Endothelial cell of umbilical vein (primary cell): ENCODE measurements at regions not wholly inside any gene's neighbourhood (a gene's known extent, or its start where the extent isn't known, plus 50 kb on each side); places are given as distances from the start of the nearest gene placed in this dataset.

Experiments
- BruUV-seq: library from RNA; stranded (reverse); fragments of 400-500 nt; replicated peaks from 2 replicates; lab custom pipeline; 2021; lab: Mats Ljungman, UMichigan
- CTCF ChIA-PET: fragments of 300-600, 350-600 bp; sonication (Branson Sonifier 250); formaldehyde crosslinking; loops from one replicate; lab custom pipeline; 2021; ENCODE audit warnings: antibody characterized with exemption, inconsistent platforms; lab: Charles Lee
- POLR2A ChIA-PET: fragments of 300-600, 350-600 bp; sonication (Branson Sonifier 250); formaldehyde crosslinking; loops from one replicate; lab custom pipeline; 2021; ENCODE audit warnings: antibody characterized with exemption, inconsistent platforms; lab: Charles Lee
- DNase-seq: peaks from one replicate; pipeline ENCODE4 v3.0.0-alpha.2; 2011; ENCODE audit warnings: low read depth, low spot score
- FAIRE-seq: peaks from 2 replicates; lab custom pipeline; 2011; peaks lifted over from hg19 to GRCh38; lab: Jason Lieb, UNC
- H2AFZ ChIP-seq: 2 replicates; pipeline ENCODE4 v1.6.0; 2012; ENCODE audit warnings: low read depth, low read length, control low read depth, inconsistent platforms
- H3K27ac ChIP-seq: 2 replicates; pipeline ENCODE4 v1.5.1; 2011; ENCODE audit warnings: low read depth, mild to moderate bottlenecking, control low read depth, low read length, moderate library complexity; ENCODE audit not compliant: insufficient read depth
- H3K27me3 ChIP-seq, 2 experiments: 2 replicates each; pipeline versions ENCODE4 v1.6.0 to v1.6.1; 2011; ENCODE audit warnings: low read length in 2 of 2, mixed read lengths in 1 of 2; ENCODE audit not compliant: control insufficient read depth in 2 of 2, insufficient read depth in 2 of 2
- H3K36me3 ChIP-seq, 2 experiments: 2 replicates in 1 of 2; 3 replicates in 1 of 2; pipeline ENCODE4 v1.5.1; 2011; ENCODE audit warnings: low read length in 2 of 2, mild to moderate bottlenecking in 1 of 2, moderate library complexity in 1 of 2; ENCODE audit not compliant: control insufficient read depth in 2 of 2, insufficient read depth in 2 of 2; ENCODE audit errors: extremely low read depth in 1 of 2
- H3K4me1 ChIP-seq: 3 replicates; pipeline ENCODE4 v1.5.1; 2011; ENCODE audit warnings: mild to moderate bottlenecking, low read length; ENCODE audit not compliant: control insufficient read depth, insufficient read depth; ENCODE audit errors: extremely low read depth
- H3K4me2 ChIP-seq: 2 replicates; pipeline ENCODE4 v1.6.1; 2011; ENCODE audit warnings: low read length, control low read depth, mixed read lengths; ENCODE audit not compliant: insufficient read depth
- H3K4me3 ChIP-seq, 3 experiments: fragments of 200-600 bp in 1 of 3; sonication (generic), shearing (Covaris generic) in 1 of 3; replicated peaks in 1 of 3; 2 replicates each; pipeline ENCODE4 v1.5.1; 2011 to 2016; ENCODE audit warnings: control low read depth in 3 of 3, low read length in 3 of 3, mild to moderate bottlenecking in 2 of 3, inconsistent platforms in 1 of 3, low read depth in 1 of 3, moderate library complexity in 1 of 3; ENCODE audit not compliant: insufficient read depth in 1 of 3
- H3K79me2 ChIP-seq: 2 replicates; pipeline ENCODE4 v1.6.0; 2012; ENCODE audit warnings: low read length, inconsistent platforms; ENCODE audit not compliant: control insufficient read depth, insufficient read depth
- H3K9ac ChIP-seq: replicated peaks from 2 replicates; pipeline ENCODE3; 2011; ENCODE audit warnings: low read length, control low read depth; ENCODE audit not compliant: insufficient read depth; ENCODE audit errors: extremely low read depth
- H3K9me1 ChIP-seq: replicated peaks from 3 replicates; pipeline ENCODE4 v1.6.0; 2011; ENCODE audit warnings: mild to moderate bottlenecking, low read length; ENCODE audit not compliant: control insufficient read depth, insufficient read depth; ENCODE audit errors: extremely low read depth
- H3K9me3 ChIP-seq: replicated peaks from 2 replicates; pipeline ENCODE4 v1.5.1; 2012; ENCODE audit warnings: low read length, inconsistent platforms; ENCODE audit not compliant: control insufficient read depth, insufficient read depth
- H4K20me1 ChIP-seq: replicated peaks from 2 replicates; pipeline ENCODE3; 2011; ENCODE audit warnings: mild to moderate bottlenecking, low read length; ENCODE audit not compliant: control insufficient read depth, insufficient read depth; ENCODE audit errors: extremely low read depth
- CTCF ChIP-seq, 2 donors: IDR thresholded peaks; 1 replicate in 1 of 2; 2 replicates in 1 of 2; pipeline ENCODE4 v1.5.1; 2011; ENCODE audit warnings: low read length in 2 of 2, mild to moderate bottlenecking in 2 of 2, moderate library complexity in 2 of 2, control low read depth in 1 of 2, inconsistent platforms in 1 of 2, low read depth in 1 of 2; ENCODE audit not compliant: insufficient read depth in 1 of 2; ENCODE audit errors: extremely low read depth in 1 of 2
- EZH2 ChIP-seq: IDR thresholded peaks from 2 replicates; pipeline ENCODE4 v1.6.1; 2012; ENCODE audit warnings: borderline replicate concordance, low read depth, mild to moderate bottlenecking, moderate library complexity, low read length, inconsistent platforms; ENCODE audit not compliant: severe bottlenecking
- FOS ChIP-seq: IDR thresholded peaks from 2 replicates; pipeline ENCODE4 v1.6.1; 2011; ENCODE audit warnings: mild to moderate bottlenecking, low read length, moderate library complexity, borderline replicate concordance; ENCODE audit not compliant: insufficient read depth
- GATA2 ChIP-seq: IDR thresholded peaks from 2 replicates; pipeline ENCODE4 v1.7.0; 2011; ENCODE audit warnings: low read depth, mild to moderate bottlenecking, moderate library complexity, mixed read lengths, low read length; ENCODE audit not compliant: insufficient read length, insufficient read depth
- JUN ChIP-seq: IDR thresholded peaks from 2 replicates; pipeline ENCODE4 v1.6.1; 2011; ENCODE audit warnings: borderline replicate concordance, low read depth; ENCODE audit not compliant: insufficient read length, insufficient read depth
- MAX ChIP-seq: IDR thresholded peaks from 2 replicates; pipeline ENCODE4 v1.6.1; 2011; ENCODE audit not compliant: insufficient read depth, insufficient read length
- MYC ChIP-seq: IDR thresholded peaks from one replicate; pipeline ENCODE4 v1.6.1; 2011; ENCODE audit warnings: mild to moderate bottlenecking, low read depth, low read length
- POLR2A ChIP-seq: IDR thresholded peaks from 2 replicates; pipeline ENCODE4 v1.6.1; 2012; ENCODE audit warnings: low read depth, mild to moderate bottlenecking, control low read depth, low read length
- POLR2AphosphoS5 ChIP-seq: IDR thresholded peaks from 2 replicates; pipeline ENCODE4 v1.6.1; 2012; ENCODE audit warnings: low read depth, mild to moderate bottlenecking, control low read depth, low read length, moderate library complexity; ENCODE audit not compliant: insufficient read depth
- dilution Hi-C: fragments of 300-500 bp; cut with MboI; formaldehyde crosslinking; loops from one replicate; pipeline ENCODE4 v1.15.0; 2019; ENCODE audit warnings: low sequenced_read_pairs; ENCODE audit not compliant: extremely low pct_ligation_motif_present
- intact Hi-C: fragments of 100-400 bp; cut with micrococcal nuclease; formaldehyde crosslinking; loops from one replicate; pipeline ENCODE4 v1.10.0; 2022

GRCh38 chr20:24289737-24290481 is 179.5 kb upstream of the SYNDIG1 start:
- DNase-seq: no peak
- no peak for FAIRE-seq

GRCh38 chr20:24283186-24283585 is 186.2 kb upstream of the SYNDIG1 start:
- no peaks in the 10 kb centered on the region for H3K27me3 ChIP-seq
- no peak for DNase-seq
- intact Hi-C loops: no loop called here
- H3K4me3 ChIP-seq: no peak overlapping the region
- H3K9me3 ChIP-seq: no peaks in the 10 kb centered on the region
- no peaks in the 10 kb centered on the region for H3K79me2 ChIP-seq
- H2AFZ ChIP-seq: no peak overlapping the region
- dilution Hi-C loops: no loop called here
- no TSS peak for BruUV-seq
- no peaks in the 10 kb centered on the region for H3K9me1 ChIP-seq
- no peak overlapping the region for H3K27ac ChIP-seq
- TF ChIP-seq POLR2AphosphoS5 (no peak), MAX (no peak), FOS (no peak), CTCF (IDR thresholded peaks at IDR 0.05; ENCODE audit: extremely low read depth in 1 of 2, insufficient read depth in 1 of 2, low read depth in 1 of 2, low read length in 2 of 2) (no peak), POLR2A (no peak), JUN (no peak), MYC (no peak), GATA2 (no peak), EZH2 (no peak)
- CTCF ChIA-PET: no interaction called here
- POLR2A ChIA-PET: no interaction called here
- H4K20me1 ChIP-seq: no peaks in the 10 kb centered on the region
- H3K36me3 ChIP-seq: no peaks in the 10 kb centered on the region
- H3K4me2 ChIP-seq: no peak overlapping the region
- no peak for FAIRE-seq
- H3K9ac ChIP-seq: no peak overlapping the region
- H3K4me1 ChIP-seq: no peaks in the 10 kb centered on the region

More at GRCh38 chr20:24289737-24290481, 179.5 kb upstream of the SYNDIG1 start:
- H2AFZ ChIP-seq: no peak overlapping the region
- H3K4me2 ChIP-seq: no peak overlapping the region
- dilution Hi-C loops (no loop called here), intact Hi-C loops (no loop called here)
- H4K20me1 ChIP-seq: no peaks in the 10 kb centered on the region
- H3K9ac ChIP-seq: no peak overlapping the region
- ChIA-PET CTCF (no interaction called here), POLR2A (no interaction called here)
- no peaks in the 10 kb centered on the region for H3K9me1 ChIP-seq
- BruUV-seq: no TSS peak
- no peaks in the 10 kb centered on the region for H3K36me3 ChIP-seq
- H3K9me3 ChIP-seq: no peaks in the 10 kb centered on the region
- no peak overlapping the region for H3K4me3 ChIP-seq
- H3K4me1 ChIP-seq: no peaks in the 10 kb centered on the region
- no peak for TF ChIP-seq MYC
- no peak for TF ChIP-seq EZH2
- H3K27me3 ChIP-seq: no peaks in the 10 kb centered on the region
- H3K79me2 ChIP-seq: no peaks in the 10 kb centered on the region
- H3K27ac ChIP-seq: no peak overlapping the region
